GM23248 (cell line): ENCODE measurements at regions not wholly inside any gene's neighbourhood (a gene's known extent, or its start where the extent isn't known, plus 50 kb on each side); places are given as distances from the start of the nearest gene placed in this dataset.

ENCODE experiments used
- DNase-seq: peaks from one replicate; pipeline ENCODE4 v3.0.0-alpha.2; 2015
- H2AFZ ChIP-seq: fragments of 200-600 bp; sonication (generic); 2 replicates; pipeline ENCODE4 v1.6.1; 2016; ENCODE audit warnings: antibody characterized with exemption
- H3F3A ChIP-seq: fragments of 200-600 bp; sonication (generic); 2 replicates; pipeline ENCODE4 v1.6.1; 2016; ENCODE audit warnings: mild to moderate bottlenecking, antibody characterized with exemption, mixed run types; ENCODE audit not compliant: insufficient read depth
- H3K27ac ChIP-seq: fragments of 200-600 bp; sonication (generic); 2 replicates; pipeline ENCODE4 v1.5.1; 2016; ENCODE audit warnings: mild to moderate bottlenecking
- H3K27me3 ChIP-seq: fragments of 200-600 bp; sonication (generic); replicated peaks from 2 replicates; pipeline ENCODE4 v1.6.1; 2016; ENCODE audit warnings: mild to moderate bottlenecking; ENCODE audit not compliant: insufficient read depth
- H3K36me3 ChIP-seq: fragments of 200-600 bp; sonication (generic); 2 replicates; pipeline ENCODE4 v1.6.1; 2016; ENCODE audit warnings: low read depth, mild to moderate bottlenecking
- H3K4me1 ChIP-seq: fragments of 200-600 bp; sonication (generic); 2 replicates; pipeline ENCODE4 v1.6.1; 2016; ENCODE audit warnings: mild to moderate bottlenecking; ENCODE audit not compliant: insufficient read depth
- H3K4me2 ChIP-seq: fragments of 200-600 bp; sonication (generic); one replicate; pipeline ENCODE4 v1.6.1; 2016; ENCODE audit warnings: mild to moderate bottlenecking; ENCODE audit not compliant: unreplicated experiment
- H3K4me3 ChIP-seq: fragments of 200-600 bp; sonication (generic); 2 replicates; pipeline ENCODE4 v1.5.1; 2016; ENCODE audit warnings: mild to moderate bottlenecking
- H3K79me2 ChIP-seq: fragments of 200-600 bp; sonication (generic); 2 replicates; pipeline ENCODE4 v1.6.1; 2016; ENCODE audit warnings: mild to moderate bottlenecking; ENCODE audit not compliant: insufficient read depth
- H3K9ac ChIP-seq: fragments of 200-600 bp; sonication (generic); 2 replicates; pipeline ENCODE4 v1.6.1; 2016; ENCODE audit warnings: mild to moderate bottlenecking
- H3K9me2 ChIP-seq: fragments of 200-600 bp; sonication (generic); 2 replicates; pipeline ENCODE4 v1.6.1; 2016; ENCODE audit warnings: mixed run types, mild to moderate bottlenecking, moderate library complexity; ENCODE audit not compliant: insufficient read depth
- H3K9me3 ChIP-seq: fragments of 200-600 bp; sonication (generic); one replicate; pipeline ENCODE4 v1.6.1; 2017; ENCODE audit warnings: low read depth
- H4K20me1 ChIP-seq: fragments of 200-600 bp; sonication (generic); 2 replicates; pipeline ENCODE4 v1.6.0; 2016; ENCODE audit not compliant: insufficient read depth
- EZH2 ChIP-seq: fragments of 200-600 bp; sonication (generic); IDR thresholded peaks from 2 replicates; pipeline ENCODE4 v1.6.1; 2018; ENCODE audit warnings: antibody characterized with exemption, mild to moderate bottlenecking; ENCODE audit not compliant: insufficient read depth, poor library complexity, severe bottlenecking
- EZH2phosphoT487 ChIP-seq: fragments of 200-600 bp; sonication (generic); IDR thresholded peaks from 2 replicates; pipeline ENCODE4 v1.6.1; 2018; ENCODE audit warnings: antibody characterized with exemption, moderate library complexity, mild to moderate bottlenecking, low read depth; ENCODE audit not compliant: insufficient read depth
- WGBS, 2 experiments: methylation state at CpG; one replicate each; pipeline ENCODE4 v1.1.6; 2015 to 2017; ENCODE audit warnings: low lambda C conversion rate in 2 of 2, low coverage in 1 of 2; ENCODE audit errors: missing lambda C conversion rate in 2 of 2; 5-methylcytosine and 5-hydroxymethylcytosine counted together
- in situ Hi-C: fragments of 300-500 bp; cut with MboI; formaldehyde crosslinking; loops from 2 replicates; pipeline ENCODE4 v1.15.0; 2020

GRCh38 chr10:131678171-131678570, 222.6 kb upstream of the PPP2R2D start:
- Histone ChIP-seq H3K9ac (no peak overlapping the region), H3K36me3 (no peaks in the 10 kb centered on the region), H3K4me1 (no peaks in the 10 kb centered on the region), H3K27me3 (no peaks in the 10 kb centered on the region), H3K9me2 (no peaks in the 10 kb centered on the region), H4K20me1 (no peaks in the 10 kb centered on the region), H3K27ac (no peak overlapping the region), H3K79me2 (no peaks in the 10 kb centered on the region), H3K4me2 (no peak overlapping the region), H3K4me3 (no peak overlapping the region), H3K9me3 (no peaks in the 10 kb centered on the region), H2AFZ (no peak overlapping the region), H3F3A (no peaks in the 10 kb centered on the region)
- in situ Hi-C loops = no loop called here
- no peak for DNase-seq
- 53 to 69% methylated on average over 16 to 18 of the region's 18 CpGs for WGBS, 2 experiments
- TF ChIP-seq EZH2phosphoT487 (no peak), EZH2 (no peak)

DNA sequence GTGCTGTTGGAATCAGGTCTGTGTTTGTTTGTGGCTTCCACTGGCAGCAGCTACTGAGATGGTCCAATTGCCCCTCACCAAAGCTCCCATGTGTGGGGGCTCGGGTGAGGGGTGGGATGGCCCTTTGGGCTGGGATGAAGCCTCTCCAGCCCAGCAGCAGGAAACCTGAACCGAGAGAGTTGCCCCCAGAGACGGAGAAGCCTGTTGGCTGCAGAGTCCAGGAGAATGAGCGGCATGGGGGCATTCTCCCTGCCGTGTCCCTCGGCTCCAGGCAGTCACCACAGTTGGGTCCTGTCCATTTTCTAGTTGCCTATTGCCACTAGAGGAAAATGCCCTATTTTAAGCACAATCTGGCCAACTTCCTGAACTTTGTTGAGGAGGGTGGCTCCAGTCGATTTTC, 222.2 kb upstream of the PPP2R2D start:
- H3K9me3 ChIP-seq = no peaks in the 10 kb centered on the region
- no peaks in the 10 kb centered on the region for H3K79me2 ChIP-seq
- no peaks in the 10 kb centered on the region for H3F3A ChIP-seq
- no peak overlapping the region for H2AFZ ChIP-seq
- H4K20me1 ChIP-seq = no peaks in the 10 kb centered on the region
- H3K4me3 ChIP-seq = no peak overlapping the region
- H3K27ac ChIP-seq = no peak overlapping the region
- no peaks in the 10 kb centered on the region for H3K4me1 ChIP-seq
- H3K9me2 ChIP-seq = no peaks in the 10 kb centered on the region
- in situ Hi-C loops = no loop called here
- no peak for DNase-seq
- TF ChIP-seq EZH2 (no peak), EZH2phosphoT487 (no peak)
- WGBS, 2 experiments = 30 to 38% methylated on average over 7 of the region's 7 CpGs
- no peak overlapping the region for H3K4me2 ChIP-seq
- H3K36me3 ChIP-seq = no peaks in the 10 kb centered on the region
- no peak overlapping the region for H3K9ac ChIP-seq
- no peaks in the 10 kb centered on the region for H3K27me3 ChIP-seq

DNA sequence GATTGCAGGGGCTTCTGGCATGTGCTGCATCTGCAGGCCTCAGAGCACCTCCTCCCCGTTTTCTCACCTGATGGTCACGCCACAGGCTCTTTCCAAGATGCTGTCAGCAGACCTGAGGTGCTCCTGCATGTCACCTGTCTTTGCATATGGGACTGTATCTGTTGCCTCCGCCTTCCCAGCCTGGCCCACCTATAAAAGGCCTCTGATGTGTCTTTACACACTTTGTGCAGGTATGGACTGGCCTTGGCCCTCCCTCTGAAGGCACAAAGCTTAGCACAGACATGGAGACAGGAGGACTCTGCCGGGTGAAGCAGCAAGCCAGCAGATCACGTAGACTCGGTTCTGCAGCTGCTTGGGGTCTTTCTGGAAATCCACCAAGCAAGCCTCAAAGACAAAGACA, 220.9 kb upstream of the PPP2R2D start:
- H3K9me3 ChIP-seq = no peaks in the 10 kb centered on the region
- no peaks in the 10 kb centered on the region for H4K20me1 ChIP-seq
- no peak overlapping the region for H3K4me2 ChIP-seq
- TF ChIP-seq EZH2 (no peak), EZH2phosphoT487 (no peak)
- H3K36me3 ChIP-seq = no peaks in the 10 kb centered on the region
- H3F3A ChIP-seq = no peaks in the 10 kb centered on the region
- H3K27ac ChIP-seq = no peak overlapping the region
- no peaks in the 10 kb centered on the region for H3K9me2 ChIP-seq
- no peak overlapping the region for H3K9ac ChIP-seq
- H3K27me3 ChIP-seq = no peaks in the 10 kb centered on the region
- no peaks in the 10 kb centered on the region for H3K4me1 ChIP-seq
- DNase-seq = no peak
- whole genome bisulfite sequencing, 2 experiments = 12 to 23% methylated on average over 6 of the region's 6 CpGs
- H3K4me3 ChIP-seq = no peak overlapping the region
- no peaks in the 10 kb centered on the region for H3K79me2 ChIP-seq
- H2AFZ ChIP-seq = no peak overlapping the region
- in situ Hi-C loops = no loop called here

DNA sequence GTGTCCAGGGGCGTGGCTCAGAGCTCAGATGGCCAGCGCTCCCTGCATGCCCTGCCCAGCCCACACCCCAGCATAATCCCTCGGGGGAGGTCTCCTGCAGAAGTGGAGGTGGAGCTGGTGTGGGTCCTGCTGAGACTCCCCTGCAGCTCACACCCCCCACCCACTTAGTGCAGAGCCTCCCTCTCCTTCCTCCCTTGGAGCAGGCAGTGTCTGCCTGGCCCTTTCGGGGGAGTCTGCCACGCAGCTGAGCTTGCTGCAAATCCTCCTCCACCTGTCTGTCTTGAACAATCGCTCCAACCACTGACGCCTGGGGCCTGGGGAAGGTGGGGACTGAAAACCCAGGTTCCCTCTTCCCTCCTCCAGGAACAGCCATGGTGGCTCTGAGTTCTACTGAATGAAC, 219.7 kb upstream of the PPP2R2D start:
- no peaks in the 10 kb centered on the region for H3F3A ChIP-seq

DNA sequence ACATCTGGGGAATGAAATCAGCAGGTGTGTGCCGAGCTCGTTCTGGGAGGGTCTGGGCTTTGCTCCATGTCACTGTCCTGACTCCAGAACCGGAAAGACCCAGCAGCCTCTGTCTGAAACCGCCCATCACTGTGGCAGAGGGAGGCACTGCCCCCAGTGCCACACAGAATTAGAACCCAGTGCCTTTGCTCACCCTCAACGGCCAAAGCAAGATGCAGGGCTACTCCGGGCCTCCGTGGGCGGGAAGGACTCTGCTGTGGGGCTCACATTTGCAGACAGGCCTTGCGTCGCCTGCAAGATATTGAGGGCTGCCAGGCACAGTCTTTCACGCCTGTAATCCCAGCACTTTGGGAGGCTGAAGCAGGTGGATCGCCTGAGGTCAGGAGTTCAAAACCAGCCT, 219.2 kb upstream of the PPP2R2D start:
- Histone ChIP-seq H3K9ac (no peak overlapping the region), H3K27me3 (no peaks in the 10 kb centered on the region), H2AFZ (no peak overlapping the region), H3K4me1 (no peaks in the 10 kb centered on the region), H3K9me2 (no peaks in the 10 kb centered on the region), H3K79me2 (no peaks in the 10 kb centered on the region), H3K9me3 (no peaks in the 10 kb centered on the region), H3F3A (no peaks in the 10 kb centered on the region), H3K36me3 (no peaks in the 10 kb centered on the region), H3K27ac (no peak overlapping the region), H3K4me3 (no peak overlapping the region), H3K4me2 (no peak overlapping the region), H4K20me1 (no peaks in the 10 kb centered on the region)
- in situ Hi-C loops = no loop called here
- no peak for DNase-seq
- 29 to 31% methylated on average over 12 of the region's 12 CpGs for WGBS, 2 experiments
- TF ChIP-seq EZH2phosphoT487 (no peak), EZH2 (no peak)

More for the DNA sequence above, 219.7 kb upstream of the PPP2R2D start:
- WGBS, 2 experiments = 21 to 33% methylated on average over 7 of the region's 7 CpGs
- Histone ChIP-seq H4K20me1 (no peaks in the 10 kb centered on the region), H3K27ac (no peak overlapping the region), H3K9ac (no peak overlapping the region), H3K9me3 (no peaks in the 10 kb centered on the region), H3K27me3 (no peaks in the 10 kb centered on the region), H3K9me2 (no peaks in the 10 kb centered on the region), H3K4me1 (no peaks in the 10 kb centered on the region), H3K36me3 (no peaks in the 10 kb centered on the region), H2AFZ (no peak overlapping the region), H3K4me3 (no peak overlapping the region), H3K4me2 (no peak overlapping the region), H3K79me2 (no peaks in the 10 kb centered on the region)
- in situ Hi-C loops = no loop called here
- no peak for TF ChIP-seq EZH2phosphoT487
- TF ChIP-seq EZH2 = no peak
- no peak for DNase-seq
